Neural cell (in vitro differentiated cells): ENCODE measurements at regions not wholly inside any gene's neighbourhood (a gene's known extent, or its start where the extent isn't known, plus 50 kb on each side); places are given as distances from the start of the nearest gene placed in this dataset.

Source experiments
- H2AFZ ChIP-seq: fragments of 200-600, 300-800 bp; sonication (generic), shearing (Covaris generic); 2 replicates; pipeline ENCODE4 v1.6.0; 2014; ENCODE audit warnings: low read depth, mild to moderate bottlenecking, antibody characterized with exemption, low read length, moderate library complexity
- H3F3A ChIP-seq: fragments of 200-600 bp; shearing (Covaris generic); 2 replicates; pipeline ENCODE4 v1.6.1; 2016; ENCODE audit warnings: mild to moderate bottlenecking, moderate library complexity, mixed read lengths, antibody characterized with exemption, low read length; ENCODE audit not compliant: insufficient read depth, poor library complexity, severe bottlenecking
- H3K27ac ChIP-seq: fragments of 200-600, 300-800 bp; sonication (generic), shearing (Covaris generic); 2 replicates; pipeline ENCODE4 v1.5.1; 2014; ENCODE audit warnings: mild to moderate bottlenecking, low read length, moderate library complexity
- H3K27me3 ChIP-seq: fragments of 300-800, 200-600 bp; sonication (generic), shearing (Covaris generic); 2 replicates; pipeline ENCODE4 v1.6.0; 2014; ENCODE audit warnings: mild to moderate bottlenecking, low read depth, low read length, moderate library complexity; ENCODE audit not compliant: insufficient read depth
- H3K36me3 ChIP-seq: fragments of 300-800, 200-600 bp; sonication (generic), shearing (Covaris generic); 2 replicates; pipeline ENCODE4 v1.5.1; 2014; ENCODE audit warnings: mild to moderate bottlenecking, antibody characterized with exemption, low read length, moderate library complexity; ENCODE audit not compliant: insufficient read depth
- H3K4me2 ChIP-seq: fragments of 300-800, 200-600 bp; sonication (generic), shearing (Covaris generic); 2 replicates; pipeline ENCODE4 v1.6.0; 2014; ENCODE audit warnings: mild to moderate bottlenecking, low read length
- H3K4me3 ChIP-seq: fragments of 300-800, 200-600 bp; sonication (generic), shearing (Covaris generic); 2 replicates; pipeline ENCODE4 v1.5.1; 2014; ENCODE audit warnings: mild to moderate bottlenecking, low read length, moderate library complexity
- H3K79me2 ChIP-seq: fragments of 200-600 bp; shearing (Covaris generic); replicated peaks from 2 replicates; pipeline ENCODE4 v1.6.0; 2014; ENCODE audit warnings: mild to moderate bottlenecking, low read length, moderate library complexity; ENCODE audit not compliant: insufficient read depth
- H3K9ac ChIP-seq: fragments of 300-800, 200-600 bp; sonication (generic), shearing (Covaris generic); 2 replicates; pipeline ENCODE4 v1.6.1; 2016; ENCODE audit warnings: mild to moderate bottlenecking, low read length, mixed read lengths
- H3K9me2 ChIP-seq: fragments of 200-600 bp; shearing (Covaris generic); 2 replicates; pipeline ENCODE4 v1.6.1; 2016; ENCODE audit warnings: mild to moderate bottlenecking, low read length, mixed read lengths; ENCODE audit not compliant: insufficient read depth
- H3K9me3 ChIP-seq: fragments of 200-600, 300-800 bp; sonication (generic), shearing (Covaris generic); 2 replicates; pipeline ENCODE4 v1.6.1; 2016; ENCODE audit warnings: mild to moderate bottlenecking, mixed run types, low read length, moderate library complexity, mixed read lengths
- H4K20me1 ChIP-seq: fragments of 200-600 bp; shearing (Covaris generic); 2 replicates; pipeline ENCODE4 v1.6.1; 2016; ENCODE audit warnings: mild to moderate bottlenecking, mixed run types; ENCODE audit not compliant: insufficient read depth
- CTCF ChIP-seq: fragments of 450-650 bp; IDR thresholded peaks from 2 replicates; pipeline ENCODE4 v1.5.1; 2014; ENCODE audit warnings: antibody characterized with exemption, mild to moderate bottlenecking, moderate library complexity; ENCODE audit not compliant: poor library complexity, severe bottlenecking
- EP300 ChIP-seq: fragments of 450-650 bp; conservative IDR thresholded peaks from 2 replicates; pipeline ENCODE4 v1.6.1; 2014; ENCODE audit warnings: antibody characterized with exemption, mild to moderate bottlenecking, moderate library complexity; ENCODE audit not compliant: poor library complexity, severe bottlenecking
- EZH2 ChIP-seq: fragments of 200-600, 300-800 bp; shearing (Covaris generic), sonication (generic); IDR thresholded peaks from 2 replicates; pipeline ENCODE4 v1.6.1; 2014; ENCODE audit warnings: antibody characterized with exemption, low read length, borderline replicate concordance, mild to moderate bottlenecking; ENCODE audit not compliant: insufficient read depth, poor library complexity, severe bottlenecking
- MXI1 ChIP-seq: fragments of 450-650 bp; conservative IDR thresholded peaks from 2 replicates; pipeline ENCODE4 v1.6.1; 2014; ENCODE audit warnings: antibody characterized with exemption, mild to moderate bottlenecking; ENCODE audit not compliant: poor library complexity, severe bottlenecking
- POLR2AphosphoS5 ChIP-seq: IDR thresholded peaks from 2 replicates; pipeline ENCODE4 v1.6.1; 2012
- RAD21 ChIP-seq: fragments of 450-650 bp; conservative IDR thresholded peaks from 2 replicates; pipeline ENCODE4 v1.6.1; 2014; ENCODE audit warnings: antibody characterized with exemption, mild to moderate bottlenecking, moderate library complexity
- REST ChIP-seq: IDR thresholded peaks from 2 replicates; pipeline ENCODE4 v1.6.1; 2012; ENCODE audit warnings: borderline replicate concordance
- SMC3 ChIP-seq: fragments of 450-650 bp; conservative IDR thresholded peaks from 2 replicates; pipeline ENCODE4 v1.6.1; 2014; ENCODE audit warnings: antibody characterized with exemption, mild to moderate bottlenecking, moderate library complexity; ENCODE audit not compliant: poor library complexity
- TAF1 ChIP-seq: IDR thresholded peaks from 2 replicates; pipeline ENCODE4 v1.6.1; 2012; ENCODE audit warnings: low read depth

GRCh38 chr18:45503990-45504389 is 111.3 kb upstream of the SLC14A2 start:
- no peaks in the 10 kb centered on the region for H3K9me2 ChIP-seq
- no peak overlapping the region for H3K4me3 ChIP-seq
- no peaks in the 10 kb centered on the region for H3K79me2 ChIP-seq
- H2AFZ ChIP-seq, result no peak overlapping the region
- no peak overlapping the region for H3K27ac ChIP-seq
- no peaks in the 10 kb centered on the region for H3K9me3 ChIP-seq
- H3K9ac ChIP-seq, result no peak overlapping the region
- H3K36me3 ChIP-seq, result no peaks in the 10 kb centered on the region
- H4K20me1 ChIP-seq, result no peaks in the 10 kb centered on the region
- H3F3A ChIP-seq, result no peaks in the 10 kb centered on the region
- H3K4me2 ChIP-seq, result no peak overlapping the region
- TF ChIP-seq SMC3, result no peak
- TF ChIP-seq RAD21, result no peak
- TF ChIP-seq CTCF, result no peak
- TF ChIP-seq TAF1, result no peak
- no peak for TF ChIP-seq MXI1
- no peak for TF ChIP-seq EZH2
- no peak for TF ChIP-seq EP300
- H3K27me3 ChIP-seq, result no peaks in the 10 kb centered on the region

GRCh38 chr18:45505497-45506206 is 109.6 kb upstream of the SLC14A2 start:
- H2AFZ ChIP-seq, result no peak overlapping the region
- no peaks in the 10 kb centered on the region for H3K27me3 ChIP-seq
- no peaks in the 10 kb centered on the region for H3K9me3 ChIP-seq
- H3K9ac ChIP-seq, result no peak overlapping the region
- H3K36me3 ChIP-seq, result no peaks in the 10 kb centered on the region
- H3K4me3 ChIP-seq, result no peak overlapping the region
- H3K4me2 ChIP-seq, result no peak overlapping the region
- H3K9me2 ChIP-seq, result no peaks in the 10 kb centered on the region
- no peak overlapping the region for H3K27ac ChIP-seq
- H3K79me2 ChIP-seq, result no peaks in the 10 kb centered on the region
- no peaks in the 10 kb centered on the region for H3F3A ChIP-seq
- TF ChIP-seq REST (no peak), EZH2 (no peak), EP300 (no peak), POLR2AphosphoS5 (no peak), MXI1 (no peak), RAD21 (no peak), CTCF (no peak), TAF1 (no peak), SMC3 (no peak)
- no peaks in the 10 kb centered on the region for H4K20me1 ChIP-seq
